GM23338 (cell line): ENCODE measurements at regions not wholly inside any gene's neighbourhood (a gene's known extent, or its start where the extent isn't known, plus 50 kb on each side); places are given as distances from the start of the nearest gene placed in this dataset.

Experiments
- ATAC-seq: fragments of 200-7000 bp; cut with Tn5 transposase; 3 replicates; pipeline ENCODE4 v1.9.1; 2020
- DNase-seq: peaks from one replicate; pipeline ENCODE4 v3.0.0-alpha.2; 2015; ENCODE audit warnings: low spot score
- H2AFZ ChIP-seq: fragments of 200-600 bp; sonication (generic); 2 replicates; pipeline ENCODE4 v1.8.0; 2016; ENCODE audit warnings: antibody characterized with exemption, mild to moderate bottlenecking, moderate library complexity
- H3F3A ChIP-seq: fragments of 200-600 bp; sonication (generic); replicated peaks from 2 replicates; pipeline ENCODE4 v1.8.0; 2017; ENCODE audit warnings: antibody characterized with exemption, mixed run types, low read depth
- H3K27ac ChIP-seq: fragments of 200-600 bp; sonication (generic); 2 replicates; pipeline ENCODE4 v1.6.1; 2016; ENCODE audit warnings: low read depth
- H3K27me3 ChIP-seq: fragments of 200-600 bp; sonication (generic); 2 replicates; pipeline ENCODE4 v1.8.0; 2016; ENCODE audit warnings: mild to moderate bottlenecking, mixed run types, moderate library complexity; ENCODE audit not compliant: insufficient read depth
- H3K36me3 ChIP-seq: fragments of 200-600 bp; sonication (generic); 2 replicates; pipeline ENCODE4 v1.8.0; 2016; ENCODE audit warnings: mild to moderate bottlenecking; ENCODE audit not compliant: insufficient read depth
- H3K4me1 ChIP-seq: fragments of 200-600 bp; sonication (generic); 2 replicates; pipeline ENCODE4 v1.8.0; 2016; ENCODE audit warnings: mild to moderate bottlenecking, moderate library complexity; ENCODE audit not compliant: insufficient read depth
- H3K4me2 ChIP-seq: fragments of 200-600 bp; sonication (generic); 2 replicates; pipeline ENCODE4 v1.7.1; 2017; ENCODE audit warnings: mixed run types
- H3K4me3 ChIP-seq: fragments of 200-600 bp; sonication (generic); 2 replicates; pipeline ENCODE4 v1.6.1; 2016; ENCODE audit warnings: mixed run types
- H3K79me2 ChIP-seq: fragments of 200-600 bp; sonication (generic); replicated peaks from 2 replicates; pipeline ENCODE4 v1.8.0; 2017; ENCODE audit warnings: mild to moderate bottlenecking; ENCODE audit not compliant: insufficient read depth
- H3K9me2 ChIP-seq: fragments of 200-600 bp; sonication (generic); 2 replicates; pipeline ENCODE4 v1.8.0; 2017; ENCODE audit not compliant: insufficient read depth
- H4K20me1 ChIP-seq: fragments of 200-600 bp; sonication (generic); replicated peaks from 2 replicates; pipeline ENCODE4 v1.8.0; 2017; ENCODE audit warnings: mild to moderate bottlenecking; ENCODE audit not compliant: insufficient read depth
- H3K27ac Mint-ChIP-seq: 2 replicates; pipeline ENCODE4 v1.8.0; 2020; ENCODE audit warnings: inconsistent platforms, mild to moderate bottlenecking, moderate library complexity, mixed read lengths
- H3K27me3 Mint-ChIP-seq: 3 replicates; pipeline ENCODE4 v1.8.0; 2022; ENCODE audit warnings: low read depth, mild to moderate bottlenecking, moderate library complexity, mixed read lengths, inconsistent platforms; ENCODE audit not compliant: insufficient read depth, poor library complexity
- H3K36me3 Mint-ChIP-seq: 3 replicates; pipeline ENCODE4 v1.8.0; 2021; ENCODE audit warnings: low read depth, mild to moderate bottlenecking, inconsistent platforms, moderate library complexity, mixed read lengths
- H3K4me1 Mint-ChIP-seq: 3 replicates; pipeline ENCODE4 v1.8.0; 2020; ENCODE audit warnings: mild to moderate bottlenecking, inconsistent platforms, mixed read lengths
- H3K4me3 Mint-ChIP-seq: 3 replicates; pipeline ENCODE4 v1.8.0; 2021; ENCODE audit warnings: moderate library complexity, mild to moderate bottlenecking, inconsistent platforms, mixed read lengths
- H3K9me3 Mint-ChIP-seq: 3 replicates; pipeline ENCODE4 v1.8.0; 2020; ENCODE audit warnings: moderate library complexity, mild to moderate bottlenecking, inconsistent platforms, mixed read lengths
- CREB1 ChIP-seq: fragments of 250-450 bp; sonication (Bioruptor Pico); IDR thresholded peaks from 2 replicates; pipeline ENCODE4 v1.5.0; 2020; ENCODE audit warnings: low read depth, mild to moderate bottlenecking, moderate library complexity
- CTCF ChIP-seq, 2 experiments: fragments of 200-600 bp in 1 of 2; sonication (generic) in 1 of 2; conservative IDR thresholded peaks; 2 replicates each; pipeline versions ENCODE4 v1.5.1 to v1.6.1; 2016 to 2017; ENCODE audit warnings: antibody characterized with exemption in 2 of 2, low read depth in 2 of 2, mild to moderate bottlenecking in 2 of 2, moderate library complexity in 1 of 2
- ETS1 ChIP-seq: IDR thresholded peaks from 2 replicates; pipeline ENCODE4 v1.6.1; 2016; ENCODE audit warnings: antibody characterized with exemption
- EZH2 ChIP-seq: fragments of 200-600 bp; sonication (generic); IDR thresholded peaks from one replicate; pipeline ENCODE4 v1.8.0; 2017; ENCODE audit warnings: antibody characterized with exemption, mild to moderate bottlenecking, low read depth; ENCODE audit not compliant: unreplicated experiment
- EZH2phosphoT487 ChIP-seq: fragments of 200-600 bp; sonication (generic); IDR thresholded peaks from one replicate; pipeline ENCODE4 v1.8.1; 2018; ENCODE audit warnings: antibody characterized with exemption; ENCODE audit not compliant: unreplicated experiment
- JUNB ChIP-seq: IDR thresholded peaks from one replicate; pipeline ENCODE4 v1.6.1; 2016; ENCODE audit warnings: antibody characterized with exemption; ENCODE audit not compliant: unreplicated experiment
- POLR2AphosphoS5 ChIP-seq: IDR thresholded peaks from 2 replicates; pipeline ENCODE4 v1.6.1; 2016; ENCODE audit warnings: antibody characterized with exemption, low read depth
- REST ChIP-seq: IDR thresholded peaks from one replicate; pipeline ENCODE4 v1.6.1; 2018; ENCODE audit warnings: antibody characterized with exemption; ENCODE audit not compliant: unreplicated experiment
- STAT1 ChIP-seq: IDR thresholded peaks from one replicate; pipeline ENCODE4 v1.6.1; 2016; ENCODE audit warnings: antibody characterized with exemption; ENCODE audit not compliant: unreplicated experiment
- ZNF114 ChIP-seq: fragments of 250-450 bp; sonication (Bioruptor Pico); IDR thresholded peaks from 2 replicates; pipeline ENCODE4 v1.5.0; 2020; ENCODE audit warnings: mild to moderate bottlenecking, moderate library complexity
- ZNF331 ChIP-seq: fragments of 250-450 bp; sonication (Bioruptor Pico); IDR thresholded peaks from 2 replicates; pipeline ENCODE4 v1.5.0; 2020; ENCODE audit warnings: low read depth, mild to moderate bottlenecking, moderate library complexity

- no peaks in the 10 kb centered on the region for H3K79me2 ChIP-seq
- H3K36me3 Mint-ChIP-seq: no peaks in the 10 kb centered on the region
- H3K27me3 Mint-ChIP-seq: no peaks in the 10 kb centered on the region
- H3K4me3 Mint-ChIP-seq: no peak overlapping the region
- H3K4me1 Mint-ChIP-seq: no peaks in the 10 kb centered on the region
- ATAC-seq: no peak
- H3K27me3 ChIP-seq: no peaks in the 10 kb centered on the region
- no peaks in the 10 kb centered on the region for H3K36me3 ChIP-seq
- H3K4me2 ChIP-seq: no peak overlapping the region
- no peaks in the 10 kb centered on the region for H3F3A ChIP-seq
- no peak for DNase-seq
- H3K27ac Mint-ChIP-seq: no peak overlapping the region
- no peak for TF ChIP-seq EZH2phosphoT487
- no peak for TF ChIP-seq ZNF331 (CRISPR knock-in tag)
- H3K27ac ChIP-seq: no peak overlapping the region
- no peaks in the 10 kb centered on the region for H4K20me1 ChIP-seq
- H3K4me1 ChIP-seq: peaks cover 4% of the 10 kb centered on the region; the same call in 1 of the 2 replicates
- no peak overlapping the region for H3K4me3 ChIP-seq
- no peak overlapping the region for H2AFZ ChIP-seq
- 0 out of 2 replicates have a peak, but pooled peaks cover 5% of the 10 kb centered on the region for H3K9me2 ChIP-seq
- H3K9me3 Mint-ChIP-seq: no peaks in the 10 kb centered on the region
Measured at GRCh38 chr6:121743691-121744090, 308.2 kb downstream of the GJA1 start.

- no peak overlapping the region for H3K4me3 Mint-ChIP-seq
- no peaks in the 10 kb centered on the region for H3K79me2 ChIP-seq
- no peak overlapping the region for H3K27ac ChIP-seq
- no peak overlapping the region for H3K4me2 ChIP-seq
- H3K9me2 ChIP-seq: 0 out of 2 replicates have a peak, but pooled peaks cover 5% of the 10 kb centered on the region
- peaks cover 4% of the 10 kb centered on the region; the same call in 1 of the 3 replicates for H3K9me3 Mint-ChIP-seq
- peak overlapping the region; percentile 19; the same call in 1 of the 2 replicates for H2AFZ ChIP-seq
- H3K36me3 ChIP-seq: no peaks in the 10 kb centered on the region
- no peak for ATAC-seq
- H4K20me1 ChIP-seq: no peaks in the 10 kb centered on the region
- H3K36me3 Mint-ChIP-seq: no peaks in the 10 kb centered on the region
- no peaks in the 10 kb centered on the region for H3K27me3 ChIP-seq
- no peak overlapping the region for H3K4me3 ChIP-seq
- H3K27ac Mint-ChIP-seq: no peak overlapping the region
- no peaks in the 10 kb centered on the region for H3K4me1 Mint-ChIP-seq
- H3F3A ChIP-seq: no peaks in the 10 kb centered on the region
- no peak for DNase-seq
- H3K27me3 Mint-ChIP-seq: no peaks in the 10 kb centered on the region
- H3K4me1 ChIP-seq: no peaks in the 10 kb centered on the region
- TF ChIP-seq STAT1: no peak
- TF ChIP-seq EZH2phosphoT487: no peak
- TF ChIP-seq JUNB: no peak
- TF ChIP-seq POLR2AphosphoS5: no peak
- TF ChIP-seq EZH2: no peak
- no peak for TF ChIP-seq CREB1 (CRISPR knock-in tag)
- TF ChIP-seq REST: no peak
- no peak for TF ChIP-seq ZNF114 (CRISPR knock-in tag)
- TF ChIP-seq CTCF (conservative IDR thresholded peaks at IDR 0.05; ENCODE audit: low read depth in 2 of 2): no peak
- no peak for TF ChIP-seq ZNF331 (CRISPR knock-in tag)
- no peak for TF ChIP-seq ETS1
Measured at GRCh38 chr6:121748376-121748775, 312.9 kb downstream of the GJA1 start.
